ENCODE measurements at regions not wholly inside any gene's neighbourhood (a gene's known extent, or its start where the extent isn't known, plus 50 kb on each side); places are given as distances from the start of the nearest gene placed in this dataset.

- TF ChIP-seq, protein P1, sequence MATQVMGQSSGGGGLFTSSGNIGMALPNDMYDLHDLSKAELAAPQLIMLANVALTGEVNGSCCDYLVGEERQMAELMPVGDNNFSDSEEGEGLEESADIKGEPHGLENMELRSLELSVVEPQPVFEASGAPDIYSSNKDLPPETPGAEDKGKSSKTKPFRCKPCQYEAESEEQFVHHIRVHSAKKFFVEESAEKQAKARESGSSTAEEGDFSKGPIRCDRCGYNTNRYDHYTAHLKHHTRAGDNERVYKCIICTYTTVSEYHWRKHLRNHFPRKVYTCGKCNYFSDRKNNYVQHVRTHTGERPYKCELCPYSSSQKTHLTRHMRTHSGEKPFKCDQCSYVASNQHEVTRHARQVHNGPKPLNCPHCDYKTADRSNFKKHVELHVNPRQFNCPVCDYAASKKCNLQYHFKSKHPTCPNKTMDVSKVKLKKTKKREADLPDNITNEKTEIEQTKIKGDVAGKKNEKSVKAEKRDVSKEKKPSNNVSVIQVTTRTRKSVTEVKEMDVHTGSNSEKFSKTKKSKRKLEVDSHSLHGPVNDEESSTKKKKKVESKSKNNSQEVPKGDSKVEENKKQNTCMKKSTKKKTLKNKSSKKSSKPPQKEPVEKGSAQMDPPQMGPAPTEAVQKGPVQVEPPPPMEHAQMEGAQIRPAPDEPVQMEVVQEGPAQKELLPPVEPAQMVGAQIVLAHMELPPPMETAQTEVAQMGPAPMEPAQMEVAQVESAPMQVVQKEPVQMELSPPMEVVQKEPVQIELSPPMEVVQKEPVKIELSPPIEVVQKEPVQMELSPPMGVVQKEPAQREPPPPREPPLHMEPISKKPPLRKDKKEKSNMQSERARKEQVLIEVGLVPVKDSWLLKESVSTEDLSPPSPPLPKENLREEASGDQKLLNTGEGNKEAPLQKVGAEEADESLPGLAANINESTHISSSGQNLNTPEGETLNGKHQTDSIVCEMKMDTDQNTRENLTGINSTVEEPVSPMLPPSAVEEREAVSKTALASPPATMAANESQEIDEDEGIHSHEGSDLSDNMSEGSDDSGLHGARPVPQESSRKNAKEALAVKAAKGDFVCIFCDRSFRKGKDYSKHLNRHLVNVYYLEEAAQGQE (IDR thresholded peaks at IDR 0.05; ENCODE audit: insufficient read depth in 1 of 2, low read depth in 2 of 2, low read length in 2 of 2), result no peak
- no peak for TF ChIP-seq POLR2AphosphoS5 (IDR thresholded peaks at IDR 0.05; ENCODE audit: low read depth, low read length)
- no peak for TF ChIP-seq TAF1 (IDR thresholded peaks at IDR 0.05; ENCODE audit: borderline replicate concordance, insufficient read depth, low read length)
- no peak for TF ChIP-seq SIN3A (IDR thresholded peaks at IDR 0.05; ENCODE audit: borderline replicate concordance, insufficient read depth, low read length)
- TF ChIP-seq FOXP2 (optimal IDR thresholded peaks at IDR 0.05; ENCODE audit: borderline replicate concordance, extremely low read depth, extremely low read length, insufficient read depth), result no peak
Observed at GRCh38 chr5:145247745-145248040, 587.4 kb downstream of the PRELID2 start.

DNA sequence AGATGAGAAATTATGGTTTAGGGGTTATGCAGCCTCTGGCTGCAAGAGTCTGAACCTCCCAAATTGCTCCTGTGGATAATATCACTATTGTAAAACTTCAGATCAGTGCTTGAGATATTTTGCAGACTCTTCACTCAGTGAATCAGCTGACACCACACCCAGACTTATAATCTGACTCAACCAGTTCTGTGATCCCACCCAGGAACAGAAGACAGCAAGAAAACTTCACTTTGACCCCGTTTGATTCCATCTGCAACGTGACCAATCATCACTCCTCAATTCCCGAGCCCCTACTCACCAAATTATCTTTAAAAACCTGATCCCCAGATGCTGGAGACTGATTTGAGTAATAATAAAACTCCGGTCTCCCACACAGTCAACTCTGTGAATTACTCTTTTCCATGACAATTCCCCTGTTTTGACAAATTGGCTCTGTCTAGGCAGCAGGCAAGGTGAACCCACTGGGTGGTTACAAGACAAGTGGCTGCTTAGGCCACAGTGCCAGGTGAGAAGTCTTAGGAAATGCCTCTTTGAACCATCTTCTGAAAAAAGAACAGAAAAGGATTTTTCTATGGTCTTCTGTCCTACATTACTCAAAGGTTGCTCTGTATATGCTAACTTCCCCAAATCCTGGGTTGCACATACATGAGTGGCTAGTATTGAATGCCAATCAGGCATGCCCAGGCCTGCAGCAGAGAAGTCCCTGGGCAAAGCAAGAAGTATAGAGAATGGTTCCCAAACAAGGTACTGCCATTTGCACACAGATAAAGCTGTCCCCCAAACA, 588.0 kb downstream of the PRELID2 start:
- TF ChIP-seq, protein P1 (IDR thresholded peaks at IDR 0.05; ENCODE audit: insufficient read depth in 1 of 2, low read depth in 2 of 2, low read length in 2 of 2), result no peak
- TF ChIP-seq FOXP2 (optimal IDR thresholded peaks at IDR 0.05; ENCODE audit: borderline replicate concordance, extremely low read depth, extremely low read length, insufficient read depth) (no peak), POLR2AphosphoS5 (IDR thresholded peaks at IDR 0.05; ENCODE audit: low read depth, low read length) (no peak), SIN3A (IDR thresholded peaks at IDR 0.05; ENCODE audit: borderline replicate concordance, insufficient read depth, low read length) (no peak), TAF1 (IDR thresholded peaks at IDR 0.05; ENCODE audit: borderline replicate concordance, insufficient read depth, low read length) (no peak)

GRCh38 chr5:145246379-145246778, 588.8 kb downstream of the PRELID2 start:
- TF ChIP-seq TAF1 (IDR thresholded peaks at IDR 0.05; ENCODE audit: borderline replicate concordance, insufficient read depth, low read length), result no peak
- no peak for TF ChIP-seq SIN3A (IDR thresholded peaks at IDR 0.05; ENCODE audit: borderline replicate concordance, insufficient read depth, low read length)
- no peak for TF ChIP-seq POLR2AphosphoS5 (IDR thresholded peaks at IDR 0.05; ENCODE audit: low read depth, low read length)
- TF ChIP-seq FOXP2 (optimal IDR thresholded peaks at IDR 0.05; ENCODE audit: borderline replicate concordance, extremely low read depth, extremely low read length, insufficient read depth), result no peak
- TF ChIP-seq, protein P1 (IDR thresholded peaks at IDR 0.05; ENCODE audit: insufficient read depth in 1 of 2, low read depth in 2 of 2, low read length in 2 of 2), result no peak

DNA sequence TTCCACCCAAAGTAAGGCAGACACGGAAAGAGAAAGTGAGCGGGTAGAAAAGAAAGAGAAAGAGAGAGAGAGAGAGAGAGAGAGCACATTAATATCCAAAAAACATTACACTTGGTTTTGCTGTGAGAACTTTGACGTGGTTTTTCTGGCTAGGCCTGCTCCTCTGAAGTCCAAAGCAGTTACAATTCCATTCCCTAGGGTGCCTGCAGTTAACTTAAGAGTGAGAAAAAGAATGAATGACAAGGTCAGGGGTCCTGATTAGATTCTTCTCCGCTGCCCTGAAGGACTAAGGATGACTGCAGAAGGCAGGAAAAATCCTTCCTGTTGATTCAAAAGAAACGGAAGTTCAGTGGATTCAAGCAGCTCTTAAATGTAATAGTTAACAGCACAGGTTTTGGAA, 589.8 kb downstream of the PRELID2 start:
- TF ChIP-seq, protein P1 (IDR thresholded peaks at IDR 0.05; ENCODE audit: insufficient read depth in 1 of 2, low read depth in 2 of 2, low read length in 2 of 2), result no peak
- TF ChIP-seq FOXP2 (optimal IDR thresholded peaks at IDR 0.05; ENCODE audit: borderline replicate concordance, extremely low read depth, extremely low read length, insufficient read depth), result no peak
- no peak for TF ChIP-seq TAF1 (IDR thresholded peaks at IDR 0.05; ENCODE audit: borderline replicate concordance, insufficient read depth, low read length)
- no peak for TF ChIP-seq POLR2AphosphoS5 (IDR thresholded peaks at IDR 0.05; ENCODE audit: low read depth, low read length)
- TF ChIP-seq SIN3A (IDR thresholded peaks at IDR 0.05; ENCODE audit: borderline replicate concordance, insufficient read depth, low read length), result no peak
